ENCODE measurements at regions not wholly inside any gene's neighbourhood (a gene's known extent, or its start where the extent isn't known, plus 50 kb on each side); places are given as distances from the start of the nearest gene placed in this dataset.

GRCh38 chr2:5285061-5285460, 407.1 kb upstream of the SOX11 start:
- TF ChIP-seq SIN3A (IDR thresholded peaks at IDR 0.05; ENCODE audit: borderline replicate concordance, insufficient read depth, low read length) (no peak), FOXP2 (optimal IDR thresholded peaks at IDR 0.05; ENCODE audit: borderline replicate concordance, extremely low read depth, extremely low read length, insufficient read depth) (no peak), POLR2AphosphoS5 (IDR thresholded peaks at IDR 0.05; ENCODE audit: low read depth, low read length) (no peak), TAF1 (IDR thresholded peaks at IDR 0.05; ENCODE audit: borderline replicate concordance, insufficient read depth, low read length) (no peak), REST (IDR thresholded peaks at IDR 0.05; ENCODE audit: insufficient read depth in 1 of 2, low read depth in 2 of 2, low read length in 2 of 2) (no peak)

- no peak for TF ChIP-seq REST (IDR thresholded peaks at IDR 0.05; ENCODE audit: insufficient read depth in 1 of 2, low read depth in 2 of 2, low read length in 2 of 2)
- no peak for TF ChIP-seq TAF1 (IDR thresholded peaks at IDR 0.05; ENCODE audit: borderline replicate concordance, insufficient read depth, low read length)
- no peak for TF ChIP-seq POLR2AphosphoS5 (IDR thresholded peaks at IDR 0.05; ENCODE audit: low read depth, low read length)
- TF ChIP-seq FOXP2 (optimal IDR thresholded peaks at IDR 0.05; ENCODE audit: borderline replicate concordance, extremely low read depth, extremely low read length, insufficient read depth): no peak
- TF ChIP-seq SIN3A (IDR thresholded peaks at IDR 0.05; ENCODE audit: borderline replicate concordance, insufficient read depth, low read length): no peak
Measured at GRCh38 chr2:5285872-5286769, 406.1 kb upstream of the SOX11 start.

GRCh38 chr2:5287558-5288334, 404.4 kb upstream of the SOX11 start:
- TF ChIP-seq POLR2AphosphoS5 (IDR thresholded peaks at IDR 0.05; ENCODE audit: low read depth, low read length) (no peak), FOXP2 (optimal IDR thresholded peaks at IDR 0.05; ENCODE audit: borderline replicate concordance, extremely low read depth, extremely low read length, insufficient read depth) (no peak), SIN3A (IDR thresholded peaks at IDR 0.05; ENCODE audit: borderline replicate concordance, insufficient read depth, low read length) (no peak), TAF1 (IDR thresholded peaks at IDR 0.05; ENCODE audit: borderline replicate concordance, insufficient read depth, low read length) (no peak), REST (IDR thresholded peaks at IDR 0.05; ENCODE audit: insufficient read depth in 1 of 2, low read depth in 2 of 2, low read length in 2 of 2) (no peak)

- TF ChIP-seq FOXP2 (optimal IDR thresholded peaks at IDR 0.05; ENCODE audit: borderline replicate concordance, extremely low read depth, extremely low read length, insufficient read depth) (no peak), SIN3A (IDR thresholded peaks at IDR 0.05; ENCODE audit: borderline replicate concordance, insufficient read depth, low read length) (no peak), POLR2AphosphoS5 (IDR thresholded peaks at IDR 0.05; ENCODE audit: low read depth, low read length) (no peak), TAF1 (IDR thresholded peaks at IDR 0.05; ENCODE audit: borderline replicate concordance, insufficient read depth, low read length) (no peak), REST (IDR thresholded peaks at IDR 0.05; ENCODE audit: insufficient read depth in 1 of 2, low read depth in 2 of 2, low read length in 2 of 2) (no peak)
Measured at GRCh38 chr2:5290900-5291546, 401.2 kb upstream of the SOX11 start.
